ENCODE measurements at regions not wholly inside any gene's neighbourhood (a gene's known extent, or its start where the extent isn't known, plus 50 kb on each side); places are given as distances from the start of the nearest gene placed in this dataset.

DNA sequence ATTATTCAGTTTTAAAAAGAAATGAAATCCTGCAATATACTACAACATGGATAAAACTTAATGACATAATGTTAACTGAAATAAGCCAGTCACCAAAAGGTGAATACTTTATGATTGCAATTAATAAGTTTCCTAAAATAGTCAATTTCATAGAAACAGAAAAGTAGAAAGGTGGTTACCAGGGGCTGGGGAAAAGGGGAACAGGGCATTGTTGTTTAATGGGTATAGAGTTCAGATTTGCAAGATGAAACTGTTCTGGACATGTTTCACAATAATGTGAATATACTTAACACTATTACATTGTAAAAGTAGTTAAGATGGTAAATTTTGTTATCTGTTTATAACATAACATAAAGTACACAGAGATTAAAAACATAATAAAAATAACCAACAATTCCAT, 550.9 kb downstream of the CCER1 start:
- no peak for DNase-seq (ENCODE audit: low read depth, low spot score)

DNA sequence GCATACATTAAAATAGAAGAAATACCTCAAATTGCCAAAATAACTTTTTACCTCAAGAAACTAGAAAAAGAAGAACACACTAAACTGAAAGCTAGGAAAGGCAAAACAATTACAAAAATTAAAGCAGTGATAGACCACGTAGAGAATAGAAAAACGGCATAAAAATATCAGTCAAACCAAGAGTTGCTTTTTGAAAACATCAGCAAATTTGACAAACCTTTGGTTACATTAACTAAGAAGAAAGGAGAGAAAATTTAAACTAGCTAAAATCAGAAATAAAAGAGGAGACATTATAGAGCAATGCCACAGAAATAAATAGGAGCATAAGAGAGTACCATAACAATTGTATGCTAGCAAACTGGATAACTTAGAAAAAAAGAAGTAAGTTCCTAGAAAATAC, 553.8 kb downstream of the CCER1 start:
- DNase-seq (ENCODE audit: low read depth, low spot score), result no peak

DNA sequence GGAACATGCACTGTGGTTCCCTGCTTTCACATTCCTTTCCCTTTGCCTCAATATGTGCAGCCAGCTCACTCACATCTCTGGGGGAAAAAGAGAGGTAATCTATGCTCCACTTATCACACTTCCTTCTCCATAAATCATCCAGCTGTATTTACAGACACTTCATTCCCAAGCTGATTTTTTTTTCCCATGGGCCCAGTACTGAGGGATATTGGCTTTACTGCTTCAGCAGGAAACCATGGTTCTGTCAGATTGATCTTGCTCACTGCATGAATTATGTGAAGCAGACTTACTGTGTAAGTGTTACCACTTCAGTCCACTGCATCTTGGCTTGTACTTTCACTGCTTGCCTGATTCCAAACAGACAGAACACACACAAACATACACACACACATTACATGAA, 555.6 kb downstream of the CCER1 start:
- no peak for DNase-seq (ENCODE audit: low read depth, low spot score)

DNA sequence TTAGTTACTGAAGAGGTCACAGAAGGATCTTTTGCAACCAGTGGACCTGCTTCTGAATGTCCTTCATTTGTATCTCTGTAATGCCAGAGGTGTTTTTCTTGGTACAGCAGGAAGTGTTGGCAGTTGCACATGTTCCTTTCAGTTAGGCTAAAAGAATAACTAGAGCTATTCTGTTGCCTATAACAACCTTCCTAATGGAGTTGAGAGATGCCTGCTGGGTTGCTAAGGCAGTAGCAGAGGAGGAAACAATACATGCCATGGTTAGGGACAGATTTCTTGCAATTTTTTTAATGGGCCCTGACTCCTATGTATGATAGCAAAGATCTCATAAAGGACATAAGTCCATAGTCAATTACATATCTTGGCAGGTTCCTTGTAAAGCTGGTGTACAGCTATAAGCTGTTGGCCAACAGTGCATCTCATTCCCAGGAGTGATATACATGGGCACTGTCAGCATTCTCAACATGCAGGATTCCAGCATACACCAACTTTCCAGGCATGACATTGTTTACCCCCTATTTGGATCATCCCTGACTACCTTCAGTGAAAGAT, 556.6 kb downstream of the CCER1 start:
- DNase-seq (ENCODE audit: low read depth, low spot score), result no peak

DNA sequence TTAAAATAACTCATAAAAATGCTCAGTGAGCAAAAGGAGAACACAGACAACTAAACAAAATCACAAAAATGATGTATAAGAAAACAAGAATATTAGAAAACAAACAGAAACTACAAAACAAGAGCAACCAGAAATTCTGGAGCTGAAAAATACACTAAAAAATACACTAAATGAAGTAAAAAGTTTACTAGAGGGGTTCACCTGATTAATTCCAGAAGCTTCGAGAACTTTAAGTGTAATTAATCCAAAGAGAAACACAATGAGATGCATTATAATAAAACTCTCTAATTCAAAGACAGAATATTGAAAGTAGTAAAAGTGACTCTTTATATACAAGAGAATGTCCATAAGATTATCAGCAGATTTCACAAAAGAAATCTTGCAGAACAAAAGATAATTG, 558.4 kb downstream of the CCER1 start:
- DNase-seq (ENCODE audit: low read depth, low spot score), result no peak

DNA sequence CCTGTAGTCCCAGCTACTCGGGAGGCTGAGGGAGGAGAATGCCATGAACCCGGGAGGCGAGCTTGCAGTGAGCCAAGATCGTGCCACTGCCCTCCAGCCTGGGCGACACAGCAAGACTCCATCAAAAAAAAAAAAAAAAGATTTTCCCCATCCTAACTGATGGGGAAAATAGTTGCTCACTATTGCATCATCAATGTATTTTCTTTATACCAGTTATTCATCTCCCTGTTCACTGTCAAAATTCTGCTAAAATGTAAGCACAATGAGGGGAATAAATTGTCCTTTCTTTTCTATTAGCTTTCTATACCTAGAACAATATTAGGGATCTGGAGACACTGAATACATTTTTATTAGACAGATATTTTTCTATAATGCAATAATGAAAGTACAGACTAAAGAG, 561.3 kb downstream of the CCER1 start:
- DNase-seq (ENCODE audit: low read depth, low spot score), result no peak

DNA sequence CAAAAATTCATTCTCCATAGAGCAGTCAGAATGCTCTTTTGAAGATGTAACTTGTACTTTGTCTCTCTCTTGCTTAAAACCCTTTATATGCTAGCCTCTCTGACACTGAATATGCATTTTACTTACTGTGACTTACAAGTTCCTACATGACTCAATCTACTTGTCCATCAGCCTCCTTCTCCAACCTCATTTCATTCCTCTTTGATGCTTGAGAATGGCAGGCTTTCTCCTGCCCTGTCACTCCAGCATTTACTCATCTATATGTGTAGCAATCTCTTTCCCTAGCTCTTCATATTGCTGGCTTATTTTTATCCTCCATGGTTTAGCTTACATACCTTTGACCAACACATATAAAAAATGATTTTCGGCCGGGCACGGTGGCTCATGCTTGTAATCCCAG, 561.9 kb downstream of the CCER1 start:
- no peak for DNase-seq (ENCODE audit: low read depth, low spot score)

DNA sequence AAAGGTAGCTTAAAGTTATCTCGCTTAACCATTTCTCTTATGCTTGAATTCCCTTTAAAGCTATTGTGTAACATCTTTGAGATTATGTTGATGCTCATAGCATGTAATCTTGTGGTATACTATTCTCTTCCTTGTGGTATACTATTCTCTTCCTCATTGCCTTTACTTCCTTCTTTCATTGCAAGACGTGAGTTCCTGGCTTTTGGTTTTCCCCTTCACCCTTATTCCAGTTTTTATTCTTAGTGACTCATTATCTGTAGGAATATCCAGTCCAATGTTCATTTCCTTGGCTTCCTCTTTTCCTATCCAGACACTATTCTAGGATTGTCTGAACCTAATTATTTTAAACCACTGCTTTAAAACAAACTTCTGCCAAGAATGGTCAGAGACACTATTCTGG, 564.0 kb downstream of the CCER1 start:
- no peak for DNase-seq (ENCODE audit: low read depth, low spot score)

DNA sequence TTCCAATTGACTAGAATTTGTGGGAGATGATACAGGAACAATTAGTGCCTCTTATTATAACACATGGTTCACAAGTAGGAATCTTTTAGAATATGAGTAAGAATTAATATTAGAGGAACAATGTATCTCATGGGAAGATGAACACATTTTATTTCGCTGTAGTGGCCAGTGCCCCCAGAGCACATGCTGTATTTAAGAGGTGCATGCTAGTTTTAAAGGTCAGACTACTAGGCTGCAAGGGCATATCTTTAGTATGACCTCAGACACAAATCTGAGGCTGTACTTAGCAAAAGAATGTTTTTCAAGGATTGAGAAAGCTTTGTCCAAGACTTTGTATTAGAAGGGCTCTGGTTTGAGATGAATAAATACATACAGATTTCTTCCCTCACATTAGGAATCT, 586.9 kb downstream of the CCER1 start:
- DNase-seq (ENCODE audit: low read depth, low spot score), result no peak

DNA sequence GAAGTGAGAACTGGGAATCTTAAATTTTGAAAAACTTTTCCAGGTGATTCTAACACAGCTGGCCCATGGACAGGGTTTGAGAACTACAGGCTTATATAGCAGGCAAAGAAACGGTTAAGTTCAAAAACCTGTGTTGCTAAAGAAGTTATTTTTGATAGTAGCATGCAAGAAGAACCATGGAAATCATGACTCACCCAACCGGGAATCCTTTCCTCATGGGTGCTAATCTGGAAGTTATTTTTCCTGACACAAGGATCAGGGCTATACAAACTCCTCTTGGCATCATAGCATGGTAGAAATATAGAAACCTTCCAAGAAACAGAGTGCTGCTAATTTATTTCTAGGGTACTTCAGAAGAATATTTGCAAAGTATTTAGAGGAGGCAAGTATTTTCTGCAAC, 588.7 kb downstream of the CCER1 start:
- no peak for DNase-seq (ENCODE audit: low read depth, low spot score)

DNA sequence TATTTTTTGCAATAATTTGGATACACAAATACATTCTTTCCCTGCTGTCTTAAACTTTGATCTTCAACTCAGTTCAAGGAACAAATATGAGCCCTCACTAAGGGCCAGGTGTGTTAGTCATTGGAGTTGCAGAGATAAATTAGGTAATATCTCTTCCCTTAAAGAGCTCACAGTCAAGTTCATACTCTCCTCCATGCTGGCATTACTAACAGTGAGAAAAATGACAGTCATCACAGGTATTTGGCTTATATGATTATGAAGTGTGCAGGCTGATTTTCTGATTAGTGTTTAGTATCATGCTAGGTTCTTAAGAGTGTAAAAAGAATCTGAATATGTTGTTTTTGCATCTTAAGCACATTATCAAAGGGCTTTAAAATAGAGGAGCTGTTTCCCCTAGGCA, 594.7 kb downstream of the CCER1 start:
- no peak for DNase-seq (ENCODE audit: low read depth, low spot score)

DNA sequence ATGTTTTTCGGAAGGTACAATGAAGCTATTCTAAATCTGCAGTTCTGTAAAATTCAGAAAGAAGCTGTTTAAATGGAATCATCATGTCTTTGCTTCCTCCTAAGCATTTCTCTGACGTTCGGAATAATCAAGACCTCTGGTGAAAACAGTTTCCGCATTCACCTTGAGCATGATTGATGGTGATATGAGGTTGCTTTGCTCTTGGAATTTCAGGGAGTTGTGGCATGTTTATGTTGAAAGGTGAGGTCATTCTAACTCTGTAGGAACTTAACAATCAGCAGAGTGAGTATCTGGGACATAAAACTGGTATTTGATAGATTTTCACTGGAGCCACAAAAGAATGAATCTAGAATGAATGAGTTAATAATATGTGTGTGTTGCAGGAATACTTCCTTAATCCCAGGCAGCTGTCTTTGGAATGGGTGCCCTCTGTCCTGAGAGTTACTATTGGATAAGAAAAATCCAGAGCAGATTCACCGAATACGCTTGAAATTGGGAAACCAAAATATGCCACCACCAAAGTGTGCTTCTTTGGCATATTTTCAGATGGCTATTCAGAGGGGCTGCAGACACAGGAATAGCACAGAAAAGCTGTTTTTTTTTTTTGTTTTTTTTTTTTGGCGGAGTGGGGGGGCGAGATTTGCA, 599.1 kb downstream of the CCER1 start:
- peak; percentile 3 for DNase-seq (ENCODE audit: low read depth, low spot score)

DNA sequence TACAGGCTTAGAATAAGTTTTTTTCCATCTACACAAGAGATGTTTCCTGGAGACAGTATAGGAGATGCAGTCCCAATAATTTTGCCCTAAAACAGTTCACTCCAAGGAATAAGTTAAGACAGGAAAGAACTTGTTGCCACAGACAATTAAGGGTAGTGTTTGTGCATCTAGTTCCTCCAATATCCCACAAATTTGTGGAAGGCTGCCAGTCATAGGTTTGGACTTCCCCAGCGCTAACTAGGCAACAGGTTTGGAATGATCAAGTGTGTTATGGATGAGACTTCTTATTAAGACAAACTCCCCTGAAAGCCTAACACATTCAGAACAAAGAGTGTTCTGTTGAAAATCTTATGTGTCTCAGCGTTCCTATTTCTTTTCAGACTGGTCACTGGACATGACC, 611.0 kb downstream of the CCER1 start:
- no peak for DNase-seq (ENCODE audit: low read depth, low spot score)

DNA sequence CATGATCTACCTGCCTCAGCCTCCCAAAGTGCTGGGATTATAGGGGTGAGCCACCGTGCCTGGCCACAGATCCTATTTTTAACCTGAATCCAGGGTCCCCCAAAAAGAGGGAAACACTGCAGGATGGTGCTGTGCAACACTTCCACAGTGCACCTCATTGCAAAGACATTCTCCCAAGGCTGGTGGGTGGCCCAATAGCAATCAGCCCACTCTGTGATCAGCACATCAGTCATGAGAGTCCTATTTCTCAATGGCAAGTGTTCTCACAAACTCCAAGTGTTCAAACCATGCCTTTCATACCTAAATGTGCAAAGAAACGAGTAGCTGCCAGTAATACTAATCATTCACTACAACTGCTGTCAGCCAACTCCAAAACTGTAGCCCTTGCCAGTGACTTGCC, 612.9 kb downstream of the CCER1 start:
- DNase-seq (ENCODE audit: low read depth, low spot score), result no peak

DNA sequence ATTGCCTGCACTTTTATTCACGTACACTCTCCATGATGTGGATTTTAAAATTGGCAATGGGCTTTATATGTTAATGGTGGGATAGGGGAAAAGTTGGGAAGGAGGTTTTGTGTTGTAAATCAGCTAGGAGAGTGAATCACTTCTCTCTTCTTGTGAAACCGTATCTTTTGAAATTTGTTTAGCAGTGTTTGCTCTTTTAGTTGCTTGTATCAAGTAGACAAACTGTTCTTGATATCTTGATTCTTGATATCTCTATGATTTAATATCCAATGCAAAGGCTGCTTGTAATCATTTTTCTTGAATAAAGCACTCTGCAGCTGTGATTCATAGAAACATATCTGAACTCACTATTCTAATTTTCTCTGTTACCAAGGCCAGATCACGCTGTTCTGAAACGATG, 615.1 kb downstream of the CCER1 start:
- no peak for DNase-seq (ENCODE audit: low read depth, low spot score)

DNA sequence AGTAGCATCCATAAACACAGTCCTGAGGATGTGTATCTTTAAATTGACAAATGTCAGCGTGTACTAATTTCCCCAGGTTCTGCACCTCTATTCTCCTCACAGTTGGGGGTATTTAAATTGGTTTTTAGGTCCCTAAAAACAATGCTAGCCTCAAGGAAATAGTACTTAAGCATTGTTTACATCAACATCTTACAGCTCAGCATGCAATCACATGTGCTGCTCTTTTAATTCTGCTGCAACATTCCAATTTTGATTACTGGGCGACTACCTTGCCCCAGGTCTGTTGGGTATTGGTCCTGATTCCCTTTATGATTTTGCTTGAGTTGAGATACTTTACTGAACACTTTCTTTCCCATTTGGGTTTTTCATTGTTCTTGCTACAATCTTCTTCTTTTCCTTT, 616.6 kb downstream of the CCER1 start:
- peak; percentile 24 for DNase-seq (ENCODE audit: low read depth, low spot score)

DNA sequence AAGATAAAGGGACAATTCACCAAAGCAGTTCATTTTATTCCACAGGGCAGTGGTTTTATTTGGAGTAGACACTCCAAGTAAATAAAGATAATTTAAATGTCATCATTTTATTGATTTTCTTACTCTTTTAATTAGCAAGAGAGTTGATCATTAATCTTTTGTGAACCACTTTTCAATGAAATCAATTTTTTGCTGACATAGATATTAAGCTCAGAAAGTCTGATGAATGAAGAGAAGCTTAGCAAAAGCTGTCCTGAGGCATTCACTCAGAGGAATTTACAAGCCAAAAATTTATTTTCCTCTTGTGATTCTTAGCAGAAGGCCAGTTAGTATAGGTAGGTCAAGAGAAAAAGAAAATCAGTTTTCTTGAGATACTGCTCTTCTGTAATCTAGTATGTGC, 618.0 kb downstream of the CCER1 start:
- DNase-seq (ENCODE audit: low read depth, low spot score), result no peak

DNA sequence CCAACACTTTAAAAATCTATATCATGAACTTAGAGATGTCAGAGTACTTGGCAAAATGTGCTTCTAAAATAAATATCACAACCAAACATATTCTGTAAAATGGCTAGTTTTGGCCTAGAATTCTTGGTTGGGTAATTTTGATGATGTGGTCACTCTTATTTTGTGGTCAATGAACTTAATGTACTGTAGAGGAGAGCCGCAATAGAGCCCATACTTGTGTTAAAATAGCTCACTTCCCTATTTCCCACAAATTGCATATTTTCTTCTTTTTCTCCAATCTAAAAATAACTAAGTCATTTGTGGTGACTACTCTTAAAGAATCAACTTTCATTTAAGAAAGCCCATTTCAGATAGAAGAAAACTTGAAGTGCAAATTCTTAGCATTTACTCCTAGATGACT, 619.4 kb downstream of the CCER1 start:
- no peak for DNase-seq (ENCODE audit: low read depth, low spot score)

DNA sequence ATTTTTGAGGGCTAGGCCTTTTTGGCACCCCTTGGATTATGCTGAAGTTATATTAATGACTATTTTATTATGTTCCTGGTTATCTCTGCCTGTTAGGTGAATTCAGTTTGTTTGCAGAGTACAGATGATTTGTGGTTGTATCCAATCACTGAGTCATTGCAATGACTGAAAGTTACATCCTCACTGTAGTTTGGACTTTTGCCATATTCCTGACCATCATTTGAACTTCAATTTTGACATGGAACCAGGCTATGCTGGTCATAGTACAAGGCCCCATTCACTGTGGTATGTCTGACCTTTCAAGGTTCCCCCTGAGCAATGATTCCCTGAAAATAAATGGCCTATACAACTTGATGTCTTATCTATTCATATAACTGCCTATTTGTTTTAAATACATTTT, 621.0 kb downstream of the CCER1 start:
- no peak for DNase-seq (ENCODE audit: low read depth, low spot score)

DNA sequence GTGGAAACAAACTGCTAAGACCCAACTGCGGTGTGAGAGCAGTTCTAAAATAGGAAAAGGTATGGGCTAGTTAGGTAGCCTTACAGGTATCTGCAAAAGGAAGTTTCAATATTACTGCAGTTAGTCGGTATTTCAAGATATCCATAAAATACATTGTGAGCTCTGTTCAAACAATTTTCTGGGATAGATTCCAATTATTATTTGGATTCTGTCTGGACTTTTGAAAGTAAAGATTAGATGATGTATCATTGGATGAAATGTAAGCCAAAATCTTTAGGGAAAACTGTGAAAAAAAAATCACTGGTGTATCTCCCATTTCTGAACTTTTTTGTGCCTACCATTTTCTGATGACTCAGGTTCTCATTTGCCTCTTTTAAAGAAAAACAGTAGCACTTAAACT, 621.6 kb downstream of the CCER1 start:
- DNase-seq (ENCODE audit: low read depth, low spot score), result no peak

DNA sequence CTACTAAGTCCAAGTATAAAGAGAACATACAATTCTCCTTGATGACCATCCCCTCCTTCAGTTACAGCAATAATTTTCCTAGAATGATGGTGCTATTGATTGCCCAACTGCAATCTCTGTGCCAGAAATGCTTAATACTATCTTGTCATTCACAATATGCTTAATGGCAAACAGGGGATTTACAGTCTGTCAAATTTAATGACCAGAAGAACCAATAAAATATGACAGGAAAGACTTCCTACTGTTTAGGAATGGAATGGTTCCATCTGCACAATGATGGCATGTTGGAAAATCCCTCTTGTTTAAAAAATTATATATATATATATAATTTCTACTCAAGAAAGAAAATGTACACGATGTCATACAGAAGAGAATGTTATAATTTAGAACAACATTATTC, 623.2 kb downstream of the CCER1 start:
- no peak for DNase-seq (ENCODE audit: low read depth, low spot score)

DNA sequence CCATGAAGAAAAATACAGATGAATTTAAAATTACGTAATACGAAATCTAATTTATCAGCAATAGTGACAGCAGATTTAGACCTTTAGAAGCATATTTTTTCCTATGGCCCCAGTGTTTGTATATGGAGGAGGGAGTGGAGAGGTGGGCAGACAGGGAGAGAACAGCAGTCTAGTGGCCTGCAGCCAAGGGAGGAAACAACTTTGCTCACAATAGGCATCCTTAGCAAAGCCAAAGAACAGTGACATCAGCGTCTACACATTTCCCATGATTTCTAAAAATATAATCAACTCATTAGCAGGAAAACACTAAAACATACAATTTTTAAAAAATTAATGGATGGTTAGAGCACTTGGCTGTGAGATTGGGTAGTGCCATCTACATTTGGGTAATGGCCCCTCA, 622.6 kb upstream of the ATP2B1 start:
- no peak for DNase-seq (ENCODE audit: low read depth, low spot score)

DNA sequence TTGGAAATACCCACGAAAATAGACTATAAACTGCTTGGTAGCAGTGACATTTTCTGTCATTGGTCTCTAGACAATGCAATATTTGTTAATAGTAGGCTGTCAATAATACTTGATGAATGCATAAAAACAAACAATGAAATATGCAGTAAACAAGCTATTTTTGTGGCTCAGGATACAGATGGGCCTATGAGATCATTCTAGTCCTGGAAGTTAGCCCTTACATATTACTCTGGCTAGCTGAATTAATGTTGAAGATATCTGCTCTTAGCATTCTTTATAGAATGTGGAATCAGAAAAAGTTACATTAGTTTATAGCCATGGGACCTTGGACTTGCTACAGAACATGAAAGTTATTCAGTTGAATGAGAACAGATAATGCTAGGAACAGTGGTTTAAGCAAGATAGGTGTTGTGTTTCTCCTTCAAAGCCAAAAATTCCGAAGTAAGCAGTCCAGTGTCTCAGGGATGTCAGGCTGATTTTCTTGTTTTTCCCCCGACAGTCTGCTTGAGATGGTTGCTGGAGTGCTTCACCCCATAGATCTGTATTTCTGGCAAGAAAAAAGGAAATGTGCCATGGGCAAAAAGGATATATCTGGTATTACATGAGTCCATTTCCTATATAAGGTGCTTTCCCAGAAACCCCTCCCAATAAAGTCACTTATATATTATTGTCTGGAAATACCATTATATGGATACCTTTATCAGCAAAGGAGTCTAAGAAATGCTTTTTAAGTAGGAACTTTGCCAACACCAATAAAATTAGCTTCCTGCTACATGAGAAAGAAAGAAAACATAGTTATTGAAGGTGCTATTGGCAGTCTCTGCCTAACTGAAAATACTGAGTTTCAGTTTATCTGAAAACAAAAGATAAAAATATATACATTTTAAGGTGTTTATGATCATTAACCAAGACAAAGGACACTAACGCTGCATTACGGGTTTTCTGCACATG, 619.4 kb upstream of the ATP2B1 start:
- no peak for DNase-seq (ENCODE audit: low read depth, low spot score)

Data from ELF-1 (cell line).